CD14-positive monocyte (primary cell): ENCODE measurements at regions not wholly inside any gene's neighbourhood (a gene's known extent, or its start where the extent isn't known, plus 50 kb on each side); places are given as distances from the start of the nearest gene placed in this dataset.

Source experiments
- DNase-seq, 3 donors: peaks; one replicate each; pipeline ENCODE4 v3.0.0-alpha.2; 2011 to 2022
- H2AFZ ChIP-seq: 2 replicates; pipeline ENCODE4 v1.6.0; 2012; ENCODE audit warnings: mild to moderate bottlenecking, low read depth, low read length, inconsistent platforms; ENCODE audit not compliant: insufficient read depth, poor library complexity, severe bottlenecking
- H3K27ac ChIP-seq, 2 donors: 1 replicate in 1 of 2; 2 replicates in 1 of 2; pipeline ENCODE4 v1.5.1; 2012 to 2013; ENCODE audit warnings: low read length in 2 of 2, control low read depth in 1 of 2, inconsistent platforms in 1 of 2, low read depth in 1 of 2, mild to moderate bottlenecking in 1 of 2
- H3K27me3 ChIP-seq, 2 donors: one replicate each; pipeline versions ENCODE4 v1.6.0 to v1.6.1; 2011 to 2013; ENCODE audit warnings: low read length in 2 of 2; ENCODE audit not compliant: control insufficient read depth in 2 of 2, insufficient read depth in 2 of 2
- H3K36me3 ChIP-seq, 2 donors: replicated peaks in 1 of 2; 1 replicate in 1 of 2; 2 replicates in 1 of 2; pipeline versions ENCODE4 v1.5.1 to v1.6.1; 2012 to 2013; ENCODE audit warnings: low read length in 2 of 2, control low read depth in 1 of 2, inconsistent platforms in 1 of 2, mild to moderate bottlenecking in 1 of 2; ENCODE audit not compliant: insufficient read depth in 2 of 2, control insufficient read depth in 1 of 2
- H3K4me1 ChIP-seq, 2 donors: 1 replicate in 1 of 2; 2 replicates in 1 of 2; pipeline versions ENCODE4 v1.5.1 to v1.6.1; 2012 to 2013; ENCODE audit warnings: low read length in 2 of 2, control low read depth in 1 of 2, inconsistent platforms in 1 of 2, mild to moderate bottlenecking in 1 of 2, moderate library complexity in 1 of 2; ENCODE audit not compliant: insufficient read depth in 2 of 2, control insufficient read depth in 1 of 2
- H3K4me2 ChIP-seq: replicated peaks from 2 replicates; pipeline ENCODE3; 2012; ENCODE audit warnings: low read length, moderate library complexity, mild to moderate bottlenecking; ENCODE audit not compliant: poor library complexity, severe bottlenecking; ENCODE audit errors: extremely low read depth
- H3K4me3 ChIP-seq, 3 experiments: fragments of 200-600 bp in 1 of 3; sonication (generic) in 1 of 3; replicated peaks in 1 of 3; 1 replicate in 2 of 3; 2 replicates in 1 of 3; pipeline ENCODE4 v1.5.1; 2011 to 2013; ENCODE audit warnings: low read length in 3 of 3, mild to moderate bottlenecking in 3 of 3, control low read depth in 2 of 3, low read depth in 2 of 3, inconsistent platforms in 1 of 3, moderate library complexity in 1 of 3
- H3K79me2 ChIP-seq: 2 replicates; pipeline ENCODE4 v1.6.0; 2012; ENCODE audit warnings: mild to moderate bottlenecking, control low read depth, inconsistent platforms, low read length, moderate library complexity; ENCODE audit not compliant: insufficient read depth
- H3K9ac ChIP-seq: 2 replicates; pipeline ENCODE4 v1.6.0; 2017; ENCODE audit warnings: low read length, mild to moderate bottlenecking; ENCODE audit not compliant: insufficient read depth, poor library complexity, severe bottlenecking
- H3K9me3 ChIP-seq, 2 donors: replicated peaks in 1 of 2; 1 replicate in 1 of 2; 2 replicates in 1 of 2; pipeline versions ENCODE4 v1.5.1 to v1.6.1; 2012 to 2013; ENCODE audit warnings: low read length in 2 of 2, control low read depth in 1 of 2; ENCODE audit not compliant: control insufficient read depth in 1 of 2, insufficient read depth in 1 of 2
- H4K20me1 ChIP-seq: 2 replicates; pipeline ENCODE4 v1.6.0; 2012; ENCODE audit warnings: mild to moderate bottlenecking, low read length, control low read depth, moderate library complexity; ENCODE audit not compliant: insufficient read depth
- H3K27ac Mint-ChIP-seq, 7 donors: one replicate each; pipeline ENCODE4 v1.8.0; 2020; ENCODE audit warnings: mild to moderate bottlenecking in 7 of 7, mixed read lengths in 7 of 7, moderate library complexity in 6 of 7, inconsistent platforms in 2 of 7
- H3K27me3 Mint-ChIP-seq, 3 donors: one replicate each; pipeline ENCODE4 v1.8.0; 2021 to 2022; ENCODE audit warnings: low read depth in 3 of 3, mild to moderate bottlenecking in 3 of 3, mixed read lengths in 3 of 3, moderate library complexity in 3 of 3, inconsistent platforms in 1 of 3
- H3K36me3 Mint-ChIP-seq, 2 donors: one replicate each; pipeline ENCODE4 v1.8.0; 2020; ENCODE audit warnings: mixed read lengths in 2 of 2, inconsistent platforms in 1 of 2, mild to moderate bottlenecking in 1 of 2
- H3K4me1 Mint-ChIP-seq: one replicate; pipeline ENCODE4 v1.8.0; 2020; ENCODE audit warnings: mild to moderate bottlenecking, mixed read lengths
- H3K4me3 Mint-ChIP-seq, 2 donors: one replicate each; pipeline ENCODE4 v1.8.0; 2020; ENCODE audit warnings: mild to moderate bottlenecking in 2 of 2, mixed read lengths in 2 of 2, moderate library complexity in 1 of 2
- H3K9me3 Mint-ChIP-seq, 7 donors: one replicate each; pipeline ENCODE4 v1.8.0; 2020 to 2022; ENCODE audit warnings: mixed read lengths in 7 of 7, mild to moderate bottlenecking in 6 of 7, moderate library complexity in 6 of 7, inconsistent platforms in 2 of 7
- CTCF ChIP-seq: fragments of 200-600 bp; IDR thresholded peaks from one replicate; pipeline ENCODE4 v1.8.0; 2022; ENCODE audit warnings: antibody characterized with exemption, mild to moderate bottlenecking
- WGBS: methylation state at CpG from one replicate; pipeline ENCODE4 v1.1.5; 2013; ENCODE audit warnings: missing lambda C conversion rate; ENCODE audit not compliant: insufficient coverage; 5-methylcytosine and 5-hydroxymethylcytosine counted together
- intact Hi-C, 2 donors: fragments of 100-400 bp; cut with micrococcal nuclease; formaldehyde crosslinking; loops; one replicate each; pipeline versions ENCODE4 v1.15.0 to v1.15.1; 2023

- Histone ChIP-seq H3K36me3 (no peaks in the 10 kb centered on the region), H3K9me3 (no peaks in the 10 kb centered on the region), H3K4me2 (no peak overlapping the region), H3K9ac (no peak overlapping the region), H3K4me3 (no peak overlapping the region), H4K20me1 (no peaks in the 10 kb centered on the region), H3K4me1 (no peaks in the 10 kb centered on the region), H3K27me3 (no peaks in the 10 kb centered on the region), H3K79me2 (no peaks in the 10 kb centered on the region), H3K27ac (no peak overlapping the region), H2AFZ (no peak overlapping the region)
- no peak for TF ChIP-seq CTCF
- Mint-ChIP-seq H3K9me3 (peaks cover 0 to 5% (median 4%) of the 10 kb centered on the region in 7 donors), H3K27me3 (peaks cover 0 to 6% (median 0%) of the 10 kb centered on the region in 3 donors), H3K4me3 (no peak overlapping the region), H3K27ac (peak overlapping the region in 1 of 7 donors; percentile 31), H3K36me3 (no peaks in the 10 kb centered on the region), H3K4me1 (no peaks in the 10 kb centered on the region)
- WGBS: 100% methylated on average over 1 of the region's 7 CpGs
- intact Hi-C loops: no loop called here
- DNase-seq: no peak
These were observed 183.7 kb upstream of the TMEM132C start for GRCh38 chr12:128083132-128083729.

GRCh38 chr12:128088926-128089325 lies 178.0 kb upstream of the TMEM132C start:
- Histone ChIP-seq H3K9ac (no peak overlapping the region), H3K27me3 (no peaks in the 10 kb centered on the region), H3K36me3 (no peaks in the 10 kb centered on the region), H2AFZ (no peak overlapping the region), H4K20me1 (no peaks in the 10 kb centered on the region), H3K9me3 (peaks cover 0 to 8% of the 10 kb centered on the region in 2 donors), H3K4me3 (no peak overlapping the region), H3K79me2 (no peaks in the 10 kb centered on the region), H3K27ac (no peak overlapping the region), H3K4me1 (no peaks in the 10 kb centered on the region), H3K4me2 (no peak overlapping the region)
- intact Hi-C loops: no loop called here
- DNase-seq: no peak
- Mint-ChIP-seq H3K9me3 (peaks cover 0 to 16% (median 9%) of the 10 kb centered on the region in 7 donors), H3K4me1 (no peaks in the 10 kb centered on the region), H3K27ac (no peak overlapping the region), H3K27me3 (peaks cover 1 to 5% (median 1%) of the 10 kb centered on the region in 3 donors), H3K4me3 (no peak overlapping the region), H3K36me3 (no peaks in the 10 kb centered on the region)
- TF ChIP-seq CTCF: no peak
